HG02840 (cell line): ENCODE measurements at regions not wholly inside any gene's neighbourhood (a gene's known extent, or its start where the extent isn't known, plus 50 kb on each side); places are given as distances from the start of the nearest gene placed in this dataset.

ENCODE experiments used
- ATAC-seq: cut with Tn5 transposase; IDR thresholded peaks from one replicate; pipeline ENCODE4 v1.9.1; 2021; ENCODE audit warnings: mild to moderate bottlenecking, moderate library complexity, moderate number of reproducible peaks; ENCODE audit not compliant: unreplicated experiment, low FRiP score

- ATAC-seq, result no peak
These were observed 59.0 kb downstream of the RPS29 start for GRCh38 chr14:49527221-49527620.

GRCh38 chr14:49526101-49526500 lies 60.1 kb downstream of the RPS29 start:
- no peak for ATAC-seq

GRCh38 chr14:49516286-49516685 lies 69.9 kb downstream of the RPS29 start:
- no peak for ATAC-seq

GRCh38 chr14:49512571-49512970 lies 73.6 kb downstream of the RPS29 start:
- ATAC-seq, result no peak

- ATAC-seq, result no peak
These were observed 74.0 kb downstream of the RPS29 start for GRCh38 chr14:49512147-49512551.

- ATAC-seq, result no peak
These were observed 78.1 kb downstream of the RPS29 start for GRCh38 chr14:49508124-49508523.

GRCh38 chr14:49506650-49507049 lies 79.5 kb downstream of the RPS29 start:
- ATAC-seq, result no peak

GRCh38 chr14:49505041-49505766 lies 81.0 kb downstream of the RPS29 start:
- no peak for ATAC-seq

GRCh38 chr14:49497725-49498348 lies 88.3 kb downstream of the RPS29 start:
- peak; percentile 68 for ATAC-seq

- ATAC-seq, result no peak
These were observed 88.9 kb downstream of the RPS29 start for GRCh38 chr14:49497267-49497666.

- ATAC-seq, result no peak
These were observed 91.3 kb downstream of the RPS29 start for GRCh38 chr14:49494836-49495235.

- no peak for ATAC-seq
These were observed 92.6 kb downstream of the RPS29 start for GRCh38 chr14:49493557-49493956.

- no peak for ATAC-seq
These were observed 94.0 kb downstream of the RPS29 start for GRCh38 chr14:49492151-49492550.

GRCh38 chr14:49489341-49489740 lies 96.8 kb downstream of the RPS29 start:
- no peak for ATAC-seq

GRCh38 chr14:49487238-49487637 lies 98.9 kb downstream of the RPS29 start:
- no peak for ATAC-seq

GRCh38 chr14:49485290-49485689 lies 100.9 kb downstream of the RPS29 start:
- no peak for ATAC-seq

- no peak for ATAC-seq
These were observed 102.0 kb downstream of the RPS29 start for GRCh38 chr14:49484180-49484579.

GRCh38 chr14:49483268-49483667 lies 102.9 kb downstream of the RPS29 start:
- ATAC-seq, result no peak

- ATAC-seq, result no peak
These were observed 105.1 kb downstream of the RPS29 start for GRCh38 chr14:49480979-49481498.

GRCh38 chr14:49480053-49480760 lies 106.0 kb downstream of the RPS29 start:
- no peak for ATAC-seq

- no peak for ATAC-seq
These were observed 106.7 kb downstream of the RPS29 start for GRCh38 chr14:49479432-49479831.
